GM12892 (cell line): ENCODE measurements at regions not wholly inside any gene's neighbourhood (a gene's known extent, or its start where the extent isn't known, plus 50 kb on each side); places are given as distances from the start of the nearest gene placed in this dataset.

Source experiments
- DNase-seq: peaks from one replicate; pipeline ENCODE4 v3.0.0; 2011; ENCODE audit not compliant: insufficient read length
- FAIRE-seq: peaks from 2 replicates; lab custom pipeline; 2011; peaks lifted over from hg19 to GRCh38; lab: Jason Lieb, UNC
- POLR2A ChIP-seq: IDR thresholded peaks from 2 replicates; pipeline ENCODE4 v1.6.1; 2011; ENCODE audit warnings: low read depth, low read length, control low read depth
- POLR2AphosphoS5 ChIP-seq: IDR thresholded peaks from 2 replicates; pipeline ENCODE4 v1.6.1; 2011; ENCODE audit warnings: low read depth, low read length, control low read depth
- TAF1 ChIP-seq: IDR thresholded peaks from 2 replicates; pipeline ENCODE4 v1.6.1; 2011; ENCODE audit warnings: low read depth, mild to moderate bottlenecking, control low read depth, low read length, borderline replicate concordance

GRCh38 chr11:98107736-98108135 lies 913.0 kb upstream of the CNTN5 start:
- FAIRE-seq: no peak
- TF ChIP-seq TAF1: no peak
- no peak for TF ChIP-seq POLR2A
- TF ChIP-seq POLR2AphosphoS5: no peak
- no peak for DNase-seq

- DNase-seq (no peak), FAIRE-seq (no peak)
- no peak for TF ChIP-seq TAF1
Measured at GRCh38 chr11:98110030-98110429, 910.7 kb upstream of the CNTN5 start.

- FAIRE-seq: no peak
- no peak for DNase-seq
- TF ChIP-seq POLR2AphosphoS5 (no peak), POLR2A (no peak)
Measured at GRCh38 chr11:98115873-98116272, 904.9 kb upstream of the CNTN5 start.

GRCh38 chr11:98130117-98130625 lies 890.6 kb upstream of the CNTN5 start:
- FAIRE-seq: no peak
- no peak for DNase-seq
- TF ChIP-seq POLR2A (no peak), TAF1 (no peak), POLR2AphosphoS5 (no peak)

- FAIRE-seq: no peak
- no peak for TF ChIP-seq POLR2A
- TF ChIP-seq TAF1: no peak
- TF ChIP-seq POLR2AphosphoS5: no peak
Measured at GRCh38 chr11:98136357-98136756, 884.4 kb upstream of the CNTN5 start.

GRCh38 chr11:98137437-98137836 lies 883.3 kb upstream of the CNTN5 start:
- TF ChIP-seq POLR2A (no peak), TAF1 (no peak), POLR2AphosphoS5 (no peak)
- FAIRE-seq (no peak), DNase-seq (no peak)

More at GRCh38 chr11:98136357-98136756, 884.4 kb upstream of the CNTN5 start:
- no peak for DNase-seq

- DNase-seq: no peak
- TF ChIP-seq TAF1 (no peak), POLR2AphosphoS5 (no peak), POLR2A (no peak)
- FAIRE-seq: no peak
Measured at GRCh38 chr11:98143661-98144060, 877.1 kb upstream of the CNTN5 start.

- DNase-seq: no peak
- no peak for FAIRE-seq
- TF ChIP-seq POLR2A (no peak), POLR2AphosphoS5 (no peak), TAF1 (no peak)
Measured at GRCh38 chr11:98153752-98154151, 867.0 kb upstream of the CNTN5 start.

GRCh38 chr11:98155696-98156095 lies 865.1 kb upstream of the CNTN5 start:
- DNase-seq: no peak
- TF ChIP-seq TAF1 (no peak), POLR2A (no peak), POLR2AphosphoS5 (no peak)
- FAIRE-seq: no peak

- no peak for TF ChIP-seq POLR2A
- no peak for TF ChIP-seq TAF1
- TF ChIP-seq POLR2AphosphoS5: no peak
- DNase-seq (no peak), FAIRE-seq (no peak)
Measured at GRCh38 chr11:98177925-98178324, 842.8 kb upstream of the CNTN5 start.

GRCh38 chr11:98180511-98180910 lies 840.2 kb upstream of the CNTN5 start:
- FAIRE-seq (no peak), DNase-seq (no peak)
- no peak for TF ChIP-seq TAF1
- TF ChIP-seq POLR2A: no peak
- TF ChIP-seq POLR2AphosphoS5: no peak

GRCh38 chr11:98180921-98181320 lies 839.8 kb upstream of the CNTN5 start:
- FAIRE-seq: no peak
- no peak for DNase-seq
- TF ChIP-seq TAF1 (no peak), POLR2A (no peak), POLR2AphosphoS5 (no peak)

GRCh38 chr11:98183034-98183433 lies 837.7 kb upstream of the CNTN5 start:
- no peak for DNase-seq
- FAIRE-seq: no peak
- TF ChIP-seq POLR2AphosphoS5 (no peak), TAF1 (no peak), POLR2A (no peak)
